Spinal cord (tissue), 9 donors: ENCODE measurements at regions not wholly inside any gene's neighbourhood (a gene's known extent, or its start where the extent isn't known, plus 50 kb on each side); places are given as distances from the start of the nearest gene placed in this dataset.

Source experiments
- DNase-seq, 6 donors: peaks; one replicate each; pipeline versions ENCODE4 v3.0.0 to v3.0.0-alpha.2; 2013 to 2015; ENCODE audit warnings: low spot score in 6 of 6, low read depth in 4 of 6
- H3K27ac ChIP-seq: one replicate; pipeline ENCODE4 v1.5.1; 2013; ENCODE audit warnings: low read depth, low read length, control low read depth
- H3K27me3 ChIP-seq: one replicate; pipeline ENCODE4 v1.6.1; 2013; ENCODE audit warnings: low read length; ENCODE audit not compliant: control insufficient read depth, insufficient read depth
- H3K36me3 ChIP-seq: one replicate; pipeline ENCODE4 v1.6.1; 2013; ENCODE audit warnings: low read length; ENCODE audit not compliant: control insufficient read depth, insufficient read depth
- H3K4me1 ChIP-seq: one replicate; pipeline ENCODE4 v1.6.1; 2013; ENCODE audit warnings: low read length; ENCODE audit not compliant: control insufficient read depth, insufficient read depth
- H3K4me3 ChIP-seq: one replicate; pipeline ENCODE4 v1.5.1; 2013; ENCODE audit warnings: low read depth, low read length, control low read depth
- H3K9me3 ChIP-seq: one replicate; pipeline ENCODE4 v1.6.1; 2013; ENCODE audit warnings: low read length; ENCODE audit not compliant: control insufficient read depth, insufficient read depth
- WGBS: methylation state at CpG from one replicate; pipeline ENCODE4 v1.1.5; 2013; ENCODE audit warnings: missing lambda C conversion rate; ENCODE audit not compliant: insufficient coverage; 5-methylcytosine and 5-hydroxymethylcytosine counted together
- donor health status: healthy.

- no peak overlapping the region for H3K27ac ChIP-seq
- no peaks in the 10 kb centered on the region for H3K27me3 ChIP-seq
- H3K4me1 ChIP-seq = no peaks in the 10 kb centered on the region
- H3K9me3 ChIP-seq = no peaks in the 10 kb centered on the region
- no CpG with 5 or more reads among the region's 1 CpG for WGBS
- no peak for DNase-seq
- no peaks in the 10 kb centered on the region for H3K36me3 ChIP-seq
- H3K4me3 ChIP-seq = no peak overlapping the region
These were observed 439.9 kb upstream of the NAALADL2 start for GRCh38 chr3:174419216-174419615.

- H3K9me3 ChIP-seq = no peaks in the 10 kb centered on the region
- no peaks in the 10 kb centered on the region for H3K36me3 ChIP-seq
- no peaks in the 10 kb centered on the region for H3K27me3 ChIP-seq
- DNase-seq = no peak
- 92% methylated on average over 1 of the region's 2 CpGs for WGBS
- no peaks in the 10 kb centered on the region for H3K4me1 ChIP-seq
- H3K4me3 ChIP-seq = no peak overlapping the region
- H3K27ac ChIP-seq = no peak overlapping the region
These were observed 435.2 kb upstream of the NAALADL2 start for GRCh38 chr3:174423936-174424335.

- no peaks in the 10 kb centered on the region for H3K27me3 ChIP-seq
- H3K36me3 ChIP-seq = no peaks in the 10 kb centered on the region
- no peak overlapping the region for H3K4me3 ChIP-seq
- H3K27ac ChIP-seq = no peak overlapping the region
- no CpG with 5 or more reads among the region's 1 CpG for WGBS
- DNase-seq = no peak
- H3K4me1 ChIP-seq = no peaks in the 10 kb centered on the region
- H3K9me3 ChIP-seq = no peaks in the 10 kb centered on the region
These were observed 434.5 kb upstream of the NAALADL2 start for GRCh38 chr3:174424656-174425055.

- Histone ChIP-seq H3K4me1 (no peaks in the 10 kb centered on the region), H3K27me3 (no peaks in the 10 kb centered on the region), H3K36me3 (no peaks in the 10 kb centered on the region), H3K4me3 (no peak overlapping the region), H3K27ac (no peak overlapping the region), H3K9me3 (no peaks in the 10 kb centered on the region)
- WGBS = 100% methylated on average over 2 of the region's 3 CpGs
- DNase-seq = no peak
These were observed 433.7 kb upstream of the NAALADL2 start for GRCh38 chr3:174425422-174425821.

DNA sequence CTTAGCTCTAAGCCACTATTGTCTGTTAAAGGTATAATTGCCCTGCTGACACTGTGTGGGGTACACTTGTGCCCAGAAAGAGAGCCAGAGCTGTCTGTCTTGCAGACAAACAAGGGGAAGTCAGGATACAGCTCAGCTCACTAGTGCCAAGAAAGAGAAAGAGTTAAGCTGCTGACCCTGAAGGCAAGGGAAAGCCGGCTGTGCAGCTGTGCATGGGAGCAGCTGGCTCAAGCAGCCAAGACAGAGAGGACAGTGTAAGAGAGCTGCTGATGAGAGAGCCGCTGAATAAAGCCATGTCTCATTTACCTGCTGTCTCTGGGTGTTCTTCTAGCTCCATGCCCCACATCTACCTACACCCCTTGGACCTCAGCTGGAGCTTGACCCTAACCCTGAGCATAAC is 428.1 kb upstream of the NAALADL2 start:
- Histone ChIP-seq H3K4me1 (no peaks in the 10 kb centered on the region), H3K27ac (no peak overlapping the region), H3K36me3 (no peaks in the 10 kb centered on the region), H3K4me3 (no peak overlapping the region), H3K27me3 (no peaks in the 10 kb centered on the region), H3K9me3 (no peaks in the 10 kb centered on the region)
- WGBS = 33% methylated on average over 1 of the region's 2 CpGs
- DNase-seq = no peak

DNA sequence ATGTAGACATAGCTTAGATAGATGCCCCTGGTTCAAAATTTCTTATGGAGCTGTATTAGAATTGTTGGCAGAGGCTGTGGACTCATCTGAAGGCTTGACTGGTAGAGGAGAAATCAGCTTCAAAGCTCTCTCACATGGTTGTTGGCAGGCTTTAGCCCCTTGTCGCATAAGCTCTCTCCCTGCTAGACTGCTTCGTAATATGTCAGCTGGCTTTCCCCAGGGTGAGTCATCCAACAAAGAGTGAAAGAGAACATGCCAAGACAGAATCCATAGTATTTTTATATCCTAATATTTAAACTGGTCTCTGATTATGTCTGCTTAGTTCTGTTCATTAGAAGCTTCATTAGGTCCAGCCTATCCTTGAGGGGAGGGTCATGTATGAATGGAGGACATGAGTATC is 427.4 kb upstream of the NAALADL2 start:
- no peaks in the 10 kb centered on the region for H3K4me1 ChIP-seq
- H3K36me3 ChIP-seq = no peaks in the 10 kb centered on the region
- no peak overlapping the region for H3K27ac ChIP-seq
- 83% methylated on average over 1 of the region's 2 CpGs for WGBS
- no peak for DNase-seq
- H3K4me3 ChIP-seq = no peak overlapping the region
- no peaks in the 10 kb centered on the region for H3K9me3 ChIP-seq
- no peaks in the 10 kb centered on the region for H3K27me3 ChIP-seq

GRCh38 chr3:174436367-174436766 is 422.8 kb upstream of the NAALADL2 start:
- Histone ChIP-seq H3K9me3 (no peaks in the 10 kb centered on the region), H3K36me3 (no peaks in the 10 kb centered on the region), H3K4me3 (no peak overlapping the region), H3K27me3 (no peaks in the 10 kb centered on the region), H3K4me1 (no peaks in the 10 kb centered on the region), H3K27ac (no peak overlapping the region)
- 80% methylated on average over 1 of the region's 1 CpG for WGBS
- no peak for DNase-seq

- no peaks in the 10 kb centered on the region for H3K36me3 ChIP-seq
- no peaks in the 10 kb centered on the region for H3K27me3 ChIP-seq
- peak overlapping the region; percentile 49 for H3K4me3 ChIP-seq
- WGBS = no CpG with 5 or more reads among the region's 5 CpGs
- no peaks in the 10 kb centered on the region for H3K9me3 ChIP-seq
- H3K4me1 ChIP-seq = no peaks in the 10 kb centered on the region
- DNase-seq = peak in 1 of 6 donors; percentile 12
- peak overlapping the region; percentile 85 for H3K27ac ChIP-seq
These were observed 420.5 kb upstream of the NAALADL2 start for GRCh38 chr3:174438501-174439145.

GRCh38 chr3:174439331-174440252 is 419.5 kb upstream of the NAALADL2 start:
- DNase-seq = peak in 5 of 6 donors; percentile 20 to 85 (median 59)
- Histone ChIP-seq H3K36me3 (no peaks in the 10 kb centered on the region), H3K4me1 (no peaks in the 10 kb centered on the region), H3K27me3 (no peaks in the 10 kb centered on the region), H3K27ac (peak overlapping the region; percentile 85), H3K9me3 (no peaks in the 10 kb centered on the region), H3K4me3 (peak overlapping the region; percentile 49)
- 20% methylated on average over 5 of the region's 12 CpGs for WGBS
